Astrocyte (in vitro differentiated cells and primary cell): ENCODE measurements at regions not wholly inside any gene's neighbourhood (a gene's known extent, or its start where the extent isn't known, plus 50 kb on each side); places are given as distances from the start of the nearest gene placed in this dataset.

Experiments used
- DNase-seq: peaks from one replicate; pipeline ENCODE4 v3.0.0-alpha.2; 2010; ENCODE audit warnings: low read depth
- FAIRE-seq: peaks from 2 replicates; lab custom pipeline; 2011; peaks lifted over from hg19 to GRCh38; lab: Jason Lieb, UNC
- H2AFZ ChIP-seq: 2 replicates; pipeline ENCODE4 v1.6.0; 2012; ENCODE audit warnings: low read depth, low read length, inconsistent platforms
- H3K27ac ChIP-seq: 2 replicates; pipeline ENCODE4 v1.5.1; 2011; ENCODE audit warnings: low read depth, low read length, inconsistent platforms
- H3K27me3 ChIP-seq: 2 replicates; pipeline ENCODE4 v1.6.0; 2011; ENCODE audit warnings: low read length, inconsistent platforms; ENCODE audit not compliant: insufficient read depth
- H3K36me3 ChIP-seq: 2 replicates; pipeline ENCODE4 v1.5.1; 2011; ENCODE audit warnings: low read length, inconsistent platforms; ENCODE audit not compliant: insufficient read depth
- H3K4me1 ChIP-seq: 2 replicates; pipeline ENCODE4 v1.5.1; 2011; ENCODE audit warnings: low read length, inconsistent platforms; ENCODE audit not compliant: insufficient read depth
- H3K4me2 ChIP-seq: 2 replicates; pipeline ENCODE4 v1.6.0; 2012; ENCODE audit warnings: low read length, inconsistent platforms
- H3K4me3 ChIP-seq: 2 replicates; pipeline ENCODE4 v1.5.1; 2011; ENCODE audit warnings: low read depth, mild to moderate bottlenecking, low read length, inconsistent platforms; ENCODE audit not compliant: insufficient read depth
- H3K79me2 ChIP-seq: 2 replicates; pipeline ENCODE4 v1.6.0; 2012; ENCODE audit warnings: mild to moderate bottlenecking, low read length, inconsistent platforms; ENCODE audit not compliant: insufficient read depth
- H3K9ac ChIP-seq: 2 replicates; pipeline ENCODE4 v1.6.0; 2012; ENCODE audit warnings: mild to moderate bottlenecking, low read length, inconsistent platforms
- H3K9me3 ChIP-seq: 2 replicates; pipeline ENCODE4 v1.5.1; 2012; ENCODE audit warnings: low read depth, mild to moderate bottlenecking, low read length, inconsistent platforms; ENCODE audit not compliant: insufficient read depth
- H4K20me1 ChIP-seq: 2 replicates; pipeline ENCODE4 v1.6.0; 2012; ENCODE audit warnings: low read length, inconsistent platforms; ENCODE audit not compliant: insufficient read depth
- H3K27ac Mint-ChIP-seq: one replicate; pipeline ENCODE4 v1.8.0; 2021; ENCODE audit warnings: mild to moderate bottlenecking, mixed read lengths; ENCODE audit not compliant: unreplicated experiment
- H3K27me3 Mint-ChIP-seq: one replicate; pipeline ENCODE4 v1.8.0; 2021; ENCODE audit warnings: low read depth, mixed read lengths; ENCODE audit not compliant: unreplicated experiment
- H3K36me3 Mint-ChIP-seq: one replicate; pipeline ENCODE4 v1.8.0; 2021; ENCODE audit warnings: low read depth, mixed read lengths; ENCODE audit not compliant: unreplicated experiment
- H3K4me1 Mint-ChIP-seq: one replicate; pipeline ENCODE4 v1.8.0; 2021; ENCODE audit warnings: low read depth, mixed read lengths; ENCODE audit not compliant: unreplicated experiment
- H3K4me3 Mint-ChIP-seq: one replicate; pipeline ENCODE4 v1.8.0; 2021; ENCODE audit warnings: mild to moderate bottlenecking, moderate library complexity, mixed read lengths; ENCODE audit not compliant: unreplicated experiment
- H3K9me3 Mint-ChIP-seq: one replicate; pipeline ENCODE4 v1.8.0; 2021; ENCODE audit warnings: mild to moderate bottlenecking, mixed read lengths; ENCODE audit not compliant: unreplicated experiment
- CTCF ChIP-seq: IDR thresholded peaks from 2 replicates; pipeline ENCODE4 v1.5.1; 2011; ENCODE audit warnings: low read depth, mild to moderate bottlenecking, inconsistent platforms, low read length, moderate library complexity; ENCODE audit not compliant: insufficient read depth
- EZH2 ChIP-seq: IDR thresholded peaks from 2 replicates; pipeline ENCODE4 v1.6.1; 2012; ENCODE audit warnings: mild to moderate bottlenecking, low read length, inconsistent platforms; ENCODE audit not compliant: insufficient read depth

GRCh38 chrX:139204571-139204897, 326.0 kb upstream of the F9 start:
- Histone ChIP-seq H3K27me3 (peaks cover 6% of the 10 kb centered on the region), H3K4me3 (peak overlapping the region; percentile 52), H3K36me3 (no peaks in the 10 kb centered on the region), H3K79me2 (no peaks in the 10 kb centered on the region), H3K4me1 (peaks cover 10% of the 10 kb centered on the region), H3K27ac (no peak overlapping the region), H3K9ac (peak overlapping the region; percentile 48), H2AFZ (peak overlapping the region; percentile 26), H3K4me2 (peak overlapping the region; percentile 83), H3K9me3 (no peaks in the 10 kb centered on the region), H4K20me1 (no peaks in the 10 kb centered on the region)
- TF ChIP-seq CTCF (no peak), EZH2 (no peak)
- H3K36me3 Mint-ChIP-seq: no peaks in the 10 kb centered on the region
- no peak overlapping the region for H3K27ac Mint-ChIP-seq
- H3K4me3 Mint-ChIP-seq: peak overlapping the region; percentile 89
- DNase-seq (no peak), FAIRE-seq (no peak)
- H3K9me3 Mint-ChIP-seq: no peaks in the 10 kb centered on the region
- H3K4me1 Mint-ChIP-seq: no peaks in the 10 kb centered on the region
- peaks cover 13% of the 10 kb centered on the region for H3K27me3 Mint-ChIP-seq

- Mint-ChIP-seq H3K27ac (no peak overlapping the region), H3K4me3 (peak overlapping the region; percentile 89), H3K27me3 (peaks cover 11% of the 10 kb centered on the region), H3K4me1 (no peaks in the 10 kb centered on the region), H3K36me3 (no peaks in the 10 kb centered on the region), H3K9me3 (no peaks in the 10 kb centered on the region)
- TF ChIP-seq CTCF (no peak), EZH2 (no peak)
- FAIRE-seq (no peak), DNase-seq (no peak)
- Histone ChIP-seq H4K20me1 (no peaks in the 10 kb centered on the region), H3K4me3 (peak overlapping the region; percentile 52), H3K79me2 (no peaks in the 10 kb centered on the region), H3K36me3 (no peaks in the 10 kb centered on the region), H3K9me3 (no peaks in the 10 kb centered on the region), H3K9ac (peak overlapping the region; percentile 48), H3K27me3 (peaks cover 6% of the 10 kb centered on the region), H3K4me1 (peaks cover 10% of the 10 kb centered on the region), H2AFZ (peak overlapping the region; percentile 78), H3K4me2 (peak overlapping the region; percentile 83), H3K27ac (no peak overlapping the region)
Measured at GRCh38 chrX:139203651-139204570, 326.6 kb upstream of the F9 start.
